Middle frontal gyrus (tissue), 1 donor: ENCODE measurements at regions not wholly inside any gene's neighbourhood (a gene's known extent, or its start where the extent isn't known, plus 50 kb on each side); places are given as distances from the start of the nearest gene placed in this dataset.

Experiments
- DNase-seq: peaks from one replicate; pipeline ENCODE4 v3.0.0-alpha.2; 2015; ENCODE audit warnings: low spot score; ENCODE audit errors: extremely low spot score

- no peak for DNase-seq
Measured at GRCh38 chr16:76612497-76612896, 335.3 kb downstream of the CNTNAP4 start.

DNA sequence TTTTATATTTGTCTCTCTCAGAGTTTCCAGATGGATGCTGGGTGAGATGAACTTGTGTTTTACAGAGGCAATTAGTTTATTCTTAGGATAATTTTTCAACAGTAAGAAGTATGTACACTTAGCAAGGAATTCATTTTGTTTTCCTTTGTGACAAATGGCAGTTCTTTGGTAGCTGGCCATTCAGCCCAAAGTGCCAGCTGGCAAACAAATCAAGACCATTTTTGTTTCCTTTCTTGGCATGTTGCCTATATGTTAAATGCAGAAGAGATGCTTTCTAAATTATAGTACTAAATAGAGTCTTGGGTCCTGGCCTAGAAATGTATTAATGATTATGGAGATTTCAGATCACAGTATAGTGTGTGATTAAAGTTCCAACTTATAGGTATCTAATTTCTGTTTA, 337.1 kb downstream of the CNTNAP4 start:
- no peak for DNase-seq

GRCh38 chr16:76622876-76623275, 345.7 kb downstream of the CNTNAP4 start:
- no peak for DNase-seq

DNA sequence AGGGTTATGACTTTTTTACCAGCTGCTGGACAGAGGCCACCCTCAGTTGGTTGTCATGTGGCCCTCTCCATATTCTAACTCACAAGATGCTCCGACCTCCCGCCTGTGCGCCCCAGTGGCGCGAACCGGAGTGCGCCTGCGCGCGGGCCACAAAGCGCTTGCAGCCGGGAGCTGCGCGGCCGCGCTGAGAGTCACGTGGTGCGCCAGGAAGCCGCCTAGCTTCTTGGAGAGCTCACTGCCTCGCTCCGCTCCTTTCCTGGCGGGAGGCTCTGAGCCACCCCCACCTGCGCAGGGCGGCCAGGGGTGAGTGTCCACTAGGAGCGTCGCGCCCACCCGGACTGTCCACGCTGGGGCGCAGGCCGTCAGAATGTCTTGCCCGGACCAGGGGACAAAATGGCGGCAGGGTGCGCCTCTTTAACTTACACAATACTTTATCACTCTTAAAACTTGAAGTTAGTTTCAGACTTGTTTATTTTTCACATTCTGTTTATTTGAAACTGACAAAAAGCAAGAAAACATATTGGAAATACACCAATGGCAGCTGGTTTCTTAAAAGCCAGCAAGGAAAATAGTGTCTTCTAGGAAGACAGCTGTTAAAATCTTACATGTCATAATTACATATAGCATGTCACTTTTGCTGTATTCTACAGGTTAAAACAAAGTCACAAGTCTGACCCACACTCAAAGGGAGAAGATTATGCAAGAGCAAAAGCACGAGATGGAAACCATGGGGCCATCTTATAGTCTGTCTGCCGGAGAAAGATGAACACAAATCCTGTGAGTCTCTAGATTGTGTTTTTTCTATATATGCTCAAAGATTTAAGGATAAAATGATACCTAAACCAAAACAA, 357.9 kb downstream of the CNTNAP4 start:
- DNase-seq = no peak

DNA sequence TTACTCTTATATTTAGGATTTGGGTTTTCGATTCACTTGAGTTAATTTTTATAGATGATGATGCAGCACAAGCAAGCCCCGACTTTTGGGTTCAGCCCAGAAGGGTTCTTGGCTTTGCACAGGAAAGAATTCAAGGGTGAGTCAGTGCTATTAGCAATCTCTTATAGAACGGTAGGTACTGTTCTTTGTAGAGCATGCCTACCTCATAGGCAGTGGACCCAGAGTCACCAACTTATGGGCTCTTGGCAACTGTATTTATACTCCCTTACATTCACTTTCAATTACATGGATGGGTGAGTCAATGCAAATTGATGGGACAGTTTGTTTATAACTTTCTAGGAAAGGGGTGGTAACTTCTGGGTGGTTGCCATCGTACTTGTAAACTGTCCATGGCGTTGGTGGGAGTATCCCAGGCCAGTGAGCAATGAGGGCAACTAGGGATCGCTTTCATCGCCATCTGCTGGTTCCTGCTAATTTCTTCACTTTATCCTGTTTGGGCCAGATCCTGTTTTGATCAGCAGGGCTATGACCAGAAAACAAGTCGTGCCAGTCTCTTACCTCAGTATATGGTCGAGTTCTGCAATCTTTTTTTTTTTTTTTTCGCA, 362.6 kb downstream of the CNTNAP4 start:
- DNase-seq = no peak

DNA sequence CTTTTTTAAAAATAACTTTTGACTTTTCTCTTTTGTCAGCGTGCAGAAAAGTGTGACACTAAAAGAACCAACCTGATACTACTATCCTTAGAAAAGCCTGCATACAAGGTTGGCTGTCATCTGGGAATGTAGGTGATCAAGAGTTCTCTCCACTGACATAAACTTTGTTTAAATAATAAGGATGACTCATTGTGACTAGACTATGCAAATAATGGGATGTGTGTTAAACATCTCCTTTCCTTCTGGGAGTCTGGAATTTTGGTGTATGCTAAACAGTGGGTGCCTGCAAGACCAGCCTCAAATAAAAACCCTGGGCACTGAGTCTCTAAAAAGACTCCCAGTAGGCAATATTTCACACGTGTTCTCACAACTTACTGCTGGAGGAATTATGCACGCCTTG, 373.4 kb downstream of the CNTNAP4 start:
- DNase-seq = no peak

DNA sequence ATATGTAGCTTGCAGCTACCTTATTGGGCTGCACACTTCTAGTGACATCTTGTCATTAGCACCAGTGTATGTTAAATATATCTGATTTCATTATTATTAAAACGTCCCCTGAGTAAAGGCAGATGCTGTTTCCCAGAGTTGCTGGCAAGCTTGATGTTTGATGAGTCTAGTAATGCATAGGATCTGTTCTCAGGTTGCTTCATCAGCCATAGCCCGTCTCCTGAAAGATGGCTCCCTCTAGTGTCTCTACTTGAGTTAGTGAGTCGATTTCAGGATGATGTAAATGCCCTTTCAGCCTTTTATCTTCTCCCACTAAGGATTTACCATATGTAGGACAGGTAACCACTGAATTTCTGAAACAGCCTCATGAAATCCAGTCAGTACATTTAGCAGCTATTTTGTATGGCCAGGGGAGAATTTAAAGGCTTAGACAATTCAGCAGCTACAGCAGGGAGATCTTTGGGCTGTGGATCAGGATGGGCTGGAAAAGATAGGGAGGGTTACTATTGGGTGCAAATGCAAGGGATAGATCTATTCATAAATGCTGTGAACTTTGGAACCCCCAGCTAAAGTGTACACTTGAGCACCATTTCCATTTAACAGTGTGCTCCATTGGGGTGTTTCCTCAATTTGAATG, 376.3 kb downstream of the CNTNAP4 start:
- DNase-seq = peak; percentile 40

DNA sequence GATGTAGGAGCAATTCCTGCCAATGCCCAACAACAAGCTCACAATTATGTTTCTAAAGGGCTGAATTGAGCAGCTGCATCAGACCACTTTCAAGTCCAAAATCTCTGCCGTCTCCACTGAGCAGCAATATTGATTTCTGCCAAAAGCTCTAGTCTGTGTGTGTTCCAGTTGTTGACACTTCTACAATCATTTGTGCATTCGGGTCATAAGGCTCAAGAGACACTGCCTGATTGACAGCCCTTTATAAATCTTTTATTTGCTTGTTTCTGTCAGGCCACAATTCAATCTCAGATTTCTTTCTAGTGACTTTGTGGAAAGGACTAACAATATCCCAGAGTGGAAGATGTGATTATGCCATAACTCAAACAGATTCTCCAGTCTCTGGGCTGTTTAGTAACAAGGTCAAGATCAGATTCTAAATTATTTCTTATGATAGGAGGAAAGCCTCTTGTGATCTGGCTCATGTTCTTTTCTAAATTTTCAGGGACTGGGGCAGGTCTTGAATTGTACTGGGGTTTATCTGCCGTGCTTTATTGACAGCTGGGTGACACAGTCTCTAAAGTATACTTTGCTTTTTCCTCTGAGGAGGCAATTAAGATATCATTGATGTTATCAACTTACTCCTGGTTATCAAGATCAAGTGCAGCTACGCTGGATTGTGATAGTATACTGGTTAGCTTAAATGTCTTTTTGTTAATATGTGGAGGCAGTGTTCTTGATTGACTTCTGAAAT, 377.1 kb downstream of the CNTNAP4 start:
- no peak for DNase-seq

GRCh38 chr16:76656994-76657393, 379.8 kb downstream of the CNTNAP4 start:
- no peak for DNase-seq

DNA sequence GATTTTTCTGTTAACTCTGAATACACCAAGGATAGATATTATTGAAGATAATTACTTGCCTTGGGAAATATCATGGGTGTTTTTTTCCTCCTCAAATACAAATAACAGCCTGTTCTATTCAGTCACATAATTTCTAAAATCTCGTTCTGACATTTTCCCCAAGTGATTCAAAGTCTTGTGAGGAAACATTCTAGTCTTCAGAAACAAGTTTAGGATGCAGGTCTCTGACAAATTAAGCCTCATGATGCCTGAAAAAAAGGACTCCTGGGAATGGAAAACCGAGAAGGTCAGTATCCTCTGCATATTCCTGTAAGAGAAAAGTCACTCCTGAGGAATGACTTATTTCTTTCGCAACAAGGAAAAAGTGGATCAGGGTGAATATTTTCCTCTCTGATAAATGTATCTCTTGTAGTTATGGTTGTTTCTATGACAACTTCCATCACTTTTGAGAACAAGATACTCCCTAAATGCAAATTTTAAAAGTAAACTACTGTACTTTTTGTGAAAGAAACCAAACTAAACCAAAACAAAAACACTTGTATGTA, 384.6 kb downstream of the CNTNAP4 start:
- no peak for DNase-seq

GRCh38 chr16:76665571-76666275, 388.5 kb downstream of the CNTNAP4 start:
- no peak for DNase-seq

- DNase-seq = no peak
Measured at GRCh38 chr16:76668207-76668725, 391.1 kb downstream of the CNTNAP4 start.

GRCh38 chr16:76669288-76669687, 392.1 kb downstream of the CNTNAP4 start:
- no peak for DNase-seq

GRCh38 chr16:76670125-76670857, 393.1 kb downstream of the CNTNAP4 start:
- DNase-seq = no peak

GRCh38 chr16:76676356-76676755, 399.2 kb downstream of the CNTNAP4 start:
- DNase-seq = no peak

GRCh38 chr16:76681296-76681695, 404.1 kb downstream of the CNTNAP4 start:
- DNase-seq = no peak

- DNase-seq = no peak
Measured at GRCh38 chr16:76683051-76683450, 405.9 kb downstream of the CNTNAP4 start.

GRCh38 chr16:76696876-76697275, 419.7 kb downstream of the CNTNAP4 start:
- DNase-seq = peak; percentile 56

DNA sequence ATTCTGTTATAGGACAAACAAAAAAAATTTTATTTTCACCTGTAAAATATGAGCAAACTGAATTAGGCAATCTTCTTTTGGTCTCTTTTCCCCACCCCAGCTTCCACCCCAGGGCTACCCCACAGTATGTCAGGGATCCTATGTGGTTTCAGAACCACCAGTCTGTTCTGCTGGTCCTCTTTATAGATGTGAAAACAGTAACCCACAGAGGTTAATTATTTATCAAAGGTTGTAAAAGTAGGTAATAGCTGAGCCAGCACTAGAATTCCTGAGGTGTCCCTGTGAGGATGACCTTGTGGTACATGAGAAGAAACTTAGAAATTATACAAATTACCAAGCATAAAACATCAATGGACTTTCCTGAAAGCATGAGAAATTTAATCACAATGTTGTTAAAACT, 428.7 kb downstream of the CNTNAP4 start:
- DNase-seq = no peak

GRCh38 chr16:76713191-76713590, 436.0 kb downstream of the CNTNAP4 start:
- no peak for DNase-seq
